ENCODE measurements at regions not wholly inside any gene's neighbourhood (a gene's known extent, or its start where the extent isn't known, plus 50 kb on each side); places are given as distances from the start of the nearest gene placed in this dataset.

- peak; percentile 51 for DNase-seq (ENCODE audit: low read depth)
Measured at GRCh38 chr2:235170016-235170415, 218.2 kb downstream of the SH3BP4 start.

GRCh38 chr2:235170536-235171521 lies 219.0 kb downstream of the SH3BP4 start:
- DNase-seq (ENCODE audit: low read depth), result peak; percentile 70

GRCh38 chr2:235171550-235172031 lies 219.8 kb downstream of the SH3BP4 start:
- peak; percentile 82 for DNase-seq (ENCODE audit: low read depth)

- DNase-seq (ENCODE audit: low read depth), result no peak
Measured at GRCh38 chr2:235180642-235181041, 228.8 kb downstream of the SH3BP4 start.

- DNase-seq (ENCODE audit: low read depth), result no peak
Measured at GRCh38 chr2:235183786-235184185, 232.0 kb downstream of the SH3BP4 start.

- no peak for DNase-seq (ENCODE audit: low read depth)
Measured at GRCh38 chr2:235187806-235188205, 236.0 kb downstream of the SH3BP4 start.

- no peak for DNase-seq (ENCODE audit: low read depth)
Measured at GRCh38 chr2:235191486-235191885, 239.7 kb downstream of the SH3BP4 start.

- no peak for DNase-seq (ENCODE audit: low read depth)
Measured at GRCh38 chr2:235191978-235192377, 240.2 kb downstream of the SH3BP4 start.

GRCh38 chr2:235194351-235194750 lies 242.5 kb downstream of the SH3BP4 start:
- no peak for DNase-seq (ENCODE audit: low read depth)

GRCh38 chr2:235194836-235195235 lies 243.0 kb downstream of the SH3BP4 start:
- DNase-seq (ENCODE audit: low read depth), result no peak

GRCh38 chr2:235195921-235196320 lies 244.1 kb downstream of the SH3BP4 start:
- no peak for DNase-seq (ENCODE audit: low read depth)

- no peak for DNase-seq (ENCODE audit: low read depth)
Measured at GRCh38 chr2:235199128-235199527, 247.3 kb downstream of the SH3BP4 start.

- DNase-seq (ENCODE audit: low read depth), result no peak
Measured at GRCh38 chr2:235200216-235200615, 248.4 kb downstream of the SH3BP4 start.

- no peak for DNase-seq (ENCODE audit: low read depth)
Measured at GRCh38 chr2:235201756-235202155, 249.9 kb downstream of the SH3BP4 start.

GRCh38 chr2:235204948-235205347 lies 253.1 kb downstream of the SH3BP4 start:
- peak; percentile 35 for DNase-seq (ENCODE audit: low read depth)

- DNase-seq (ENCODE audit: low read depth), result no peak
Measured at GRCh38 chr2:235206399-235206798, 254.6 kb downstream of the SH3BP4 start.

- no peak for DNase-seq (ENCODE audit: low read depth)
Measured at GRCh38 chr2:235206980-235207579, 255.3 kb downstream of the SH3BP4 start.

- no peak for DNase-seq (ENCODE audit: low read depth)
Measured at GRCh38 chr2:235211056-235211455, 259.2 kb downstream of the SH3BP4 start.

- no peak for DNase-seq (ENCODE audit: low read depth)
Measured at GRCh38 chr2:235212501-235213158, 260.8 kb downstream of the SH3BP4 start.

GRCh38 chr2:235215248-235215647 lies 263.4 kb downstream of the SH3BP4 start:
- no peak for DNase-seq (ENCODE audit: low read depth)

- peak; percentile 15 for DNase-seq (ENCODE audit: low read depth)
Measured at GRCh38 chr2:235216901-235217300, 265.1 kb downstream of the SH3BP4 start.

GRCh38 chr2:235217846-235218245 lies 266.0 kb downstream of the SH3BP4 start:
- DNase-seq (ENCODE audit: low read depth), result peak; percentile 54

- DNase-seq (ENCODE audit: low read depth), result peak; percentile 31
Measured at GRCh38 chr2:235218486-235218907, 266.7 kb downstream of the SH3BP4 start.

All from GM04503 (cell line).